ENCODE measurements at regions not wholly inside any gene's neighbourhood (a gene's known extent, or its start where the extent isn't known, plus 50 kb on each side); places are given as distances from the start of the nearest gene placed in this dataset.

DNA sequence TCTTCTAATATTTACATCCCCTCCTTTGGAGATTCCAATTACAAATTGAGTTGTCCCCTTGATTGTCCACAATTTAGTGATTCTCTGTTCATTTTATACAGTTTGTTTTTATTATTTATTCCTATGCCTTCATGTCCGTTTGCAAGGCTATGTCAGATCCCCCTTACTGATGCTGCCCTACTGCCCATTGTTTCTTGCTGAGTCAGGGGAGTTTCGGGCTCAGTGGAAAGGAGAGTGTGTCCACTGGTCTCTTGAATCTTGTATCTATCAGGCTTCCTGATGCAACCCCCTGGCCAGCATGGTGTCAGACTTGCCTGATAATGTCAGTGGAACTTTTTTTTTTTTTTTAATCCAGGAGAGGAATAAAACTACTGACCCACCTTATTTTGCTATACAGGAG, 384.4 kb downstream of the CDC14C start:
- Histone ChIP-seq H3K9ac (ENCODE audit: low read length) (no peak overlapping the region), H2AFZ (ENCODE audit: low read length) (no peak overlapping the region), H3K9me2 (ENCODE audit: low read depth, low read length) (no peaks in the 10 kb centered on the region), H3F3A (ENCODE audit: insufficient read depth, low read length) (no peaks in the 10 kb centered on the region), H3K27me3 (ENCODE audit: insufficient read depth, low read length) (no peaks in the 10 kb centered on the region), H3K4me3 (ENCODE audit: low read depth, low read length, poor library complexity, severe bottlenecking) (no peak overlapping the region), H3K9me3 (ENCODE audit: low read length) (no peaks in the 10 kb centered on the region), H4K20me1 (ENCODE audit: insufficient read depth, low read length) (no peaks in the 10 kb centered on the region), H3K4me2 (ENCODE audit: low read length) (no peak overlapping the region), H3K36me3 (ENCODE audit: insufficient read depth, low read length) (no peaks in the 10 kb centered on the region), H3K27ac (ENCODE audit: low read depth, low read length, poor library complexity, severe bottlenecking) (no peak overlapping the region), H3K4me1 (ENCODE audit: insufficient read depth, low read length, severe bottlenecking) (no peaks in the 10 kb centered on the region), H3K79me2 (ENCODE audit: insufficient read depth, low read length) (no peaks in the 10 kb centered on the region)
- TF ChIP-seq EZH2 (IDR thresholded peaks at IDR 0.05; ENCODE audit: borderline replicate concordance, low read length) (no peak), CTCF (IDR thresholded peaks at IDR 0.05; ENCODE audit: low read length) (no peak)

DNA sequence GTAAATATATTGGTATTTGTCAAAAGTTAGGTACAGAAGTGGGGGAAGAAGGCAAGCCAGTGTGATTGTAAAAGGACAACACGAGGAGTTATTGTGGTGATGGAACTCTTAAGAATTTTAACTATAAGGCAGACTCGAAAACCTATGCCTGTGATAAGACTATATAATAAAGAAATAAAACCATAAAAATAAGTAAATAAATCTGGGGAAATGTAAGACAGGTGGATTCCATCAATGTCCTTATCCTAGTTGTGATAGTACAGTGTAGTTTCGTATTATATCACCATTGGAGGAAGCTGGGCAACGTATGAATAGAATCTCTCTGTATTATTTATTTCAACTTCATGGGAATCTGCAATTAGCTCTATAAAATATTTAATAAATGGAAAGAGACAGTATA, 395.7 kb downstream of the CDC14C start:
- H3K4me1 ChIP-seq (ENCODE audit: insufficient read depth, low read length, severe bottlenecking), result no peaks in the 10 kb centered on the region
- no peaks in the 10 kb centered on the region for H3K36me3 ChIP-seq (ENCODE audit: insufficient read depth, low read length)
- no peaks in the 10 kb centered on the region for H3K9me2 ChIP-seq (ENCODE audit: low read depth, low read length)
- no peak overlapping the region for H2AFZ ChIP-seq (ENCODE audit: low read length)
- H3K27ac ChIP-seq (ENCODE audit: low read depth, low read length, poor library complexity, severe bottlenecking), result no peak overlapping the region
- 0 out of 2 replicates have a peak, but pooled peaks cover 3% of the 10 kb centered on the region for H4K20me1 ChIP-seq (ENCODE audit: insufficient read depth, low read length)
- no peaks in the 10 kb centered on the region for H3K79me2 ChIP-seq (ENCODE audit: insufficient read depth, low read length)
- H3K9me3 ChIP-seq (ENCODE audit: low read length), result no peaks in the 10 kb centered on the region
- TF ChIP-seq CTCF (IDR thresholded peaks at IDR 0.05; ENCODE audit: low read length), result no peak
- no peak for TF ChIP-seq EZH2 (IDR thresholded peaks at IDR 0.05; ENCODE audit: borderline replicate concordance, low read length)
- no peak overlapping the region for H3K4me3 ChIP-seq (ENCODE audit: low read depth, low read length, poor library complexity, severe bottlenecking)
- H3F3A ChIP-seq (ENCODE audit: insufficient read depth, low read length), result 0 out of 2 replicates have a peak, but pooled peaks cover 2% of the 10 kb centered on the region
- no peak overlapping the region for H3K9ac ChIP-seq (ENCODE audit: low read length)
- no peak overlapping the region for H3K4me2 ChIP-seq (ENCODE audit: low read length)
- no peaks in the 10 kb centered on the region for H3K27me3 ChIP-seq (ENCODE audit: insufficient read depth, low read length)

- H3K27ac ChIP-seq (ENCODE audit: low read depth, low read length, poor library complexity, severe bottlenecking), result no peak overlapping the region
- no peaks in the 10 kb centered on the region for H3K9me2 ChIP-seq (ENCODE audit: low read depth, low read length)
- H3K4me3 ChIP-seq (ENCODE audit: low read depth, low read length, poor library complexity, severe bottlenecking), result no peak overlapping the region
- TF ChIP-seq CTCF (IDR thresholded peaks at IDR 0.05; ENCODE audit: low read length), result no peak
- TF ChIP-seq EZH2 (IDR thresholded peaks at IDR 0.05; ENCODE audit: borderline replicate concordance, low read length), result no peak
- H3K9me3 ChIP-seq (ENCODE audit: low read length), result no peaks in the 10 kb centered on the region
- no peak overlapping the region for H3K4me2 ChIP-seq (ENCODE audit: low read length)
- no peak overlapping the region for H3K9ac ChIP-seq (ENCODE audit: low read length)
- H3K36me3 ChIP-seq (ENCODE audit: insufficient read depth, low read length), result no peaks in the 10 kb centered on the region
- H4K20me1 ChIP-seq (ENCODE audit: insufficient read depth, low read length), result 0 out of 2 replicates have a peak, but pooled peaks cover 3% of the 10 kb centered on the region
- no peaks in the 10 kb centered on the region for H3K4me1 ChIP-seq (ENCODE audit: insufficient read depth, low read length, severe bottlenecking)
- H2AFZ ChIP-seq (ENCODE audit: low read length), result no peak overlapping the region
- 0 out of 2 replicates have a peak, but pooled peaks cover 2% of the 10 kb centered on the region for H3F3A ChIP-seq (ENCODE audit: insufficient read depth, low read length)
- no peaks in the 10 kb centered on the region for H3K79me2 ChIP-seq (ENCODE audit: insufficient read depth, low read length)
- H3K27me3 ChIP-seq (ENCODE audit: insufficient read depth, low read length), result no peaks in the 10 kb centered on the region
Measured at GRCh38 chr7:49321843-49322242, 397.5 kb downstream of the CDC14C start.

Data from OCI-LY1 (cell line).